Esophagus (tissue), 2 donors: ENCODE measurements at regions not wholly inside any gene's neighbourhood (a gene's known extent, or its start where the extent isn't known, plus 50 kb on each side); places are given as distances from the start of the nearest gene placed in this dataset.

ENCODE experiments used
- H3K27ac ChIP-seq, 2 donors: one replicate each; pipeline ENCODE4 v1.5.1; 2013; ENCODE audit warnings: low read depth in 2 of 2, mild to moderate bottlenecking in 2 of 2, inconsistent platforms in 1 of 2, low read length in 1 of 2, moderate library complexity in 1 of 2
- H3K27me3 ChIP-seq, 2 donors: one replicate each; pipeline ENCODE4 v1.6.1; 2013; ENCODE audit warnings: low read length in 2 of 2, control low read depth in 1 of 2, mild to moderate bottlenecking in 1 of 2; ENCODE audit not compliant: insufficient read depth in 2 of 2, control insufficient read depth in 1 of 2
- H3K36me3 ChIP-seq, 2 donors: one replicate each; pipeline ENCODE4 v1.6.1; 2013; ENCODE audit warnings: low read length in 1 of 2; ENCODE audit not compliant: control insufficient read depth in 2 of 2, insufficient read depth in 2 of 2
- H3K4me1 ChIP-seq, 2 donors: one replicate each; pipeline ENCODE4 v1.6.1; 2013; ENCODE audit warnings: low read length in 1 of 2; ENCODE audit not compliant: control insufficient read depth in 2 of 2, insufficient read depth in 2 of 2
- H3K4me3 ChIP-seq, 2 donors: one replicate each; pipeline ENCODE4 v1.5.1; 2013; ENCODE audit warnings: low read length in 2 of 2, mild to moderate bottlenecking in 2 of 2, low read depth in 1 of 2, moderate library complexity in 1 of 2
- H3K9me3 ChIP-seq, 2 donors: one replicate each; pipeline ENCODE4 v1.6.1; 2013; ENCODE audit warnings: mild to moderate bottlenecking in 2 of 2, low read depth in 1 of 2, low read length in 1 of 2, moderate library complexity in 1 of 2; ENCODE audit not compliant: control insufficient read depth in 2 of 2, insufficient read depth in 1 of 2
- WGBS, 2 donors: extraction: QIAGEN DNeasy Blood & Tissue Kit; methylation state at CpG; one replicate each; pipeline ENCODE4 v1.1.7; 2013; 5-methylcytosine and 5-hydroxymethylcytosine counted together
- donor health status: healthy with polysubstance abuse.
- donor health status: Bipolar disorder and iron deficiency.

- Histone ChIP-seq H3K27me3 (no peaks in the 10 kb centered on the region), H3K4me1 (no peaks in the 10 kb centered on the region), H3K36me3 (no peaks in the 10 kb centered on the region), H3K27ac (no peak overlapping the region), H3K9me3 (no peaks in the 10 kb centered on the region), H3K4me3 (no peak overlapping the region)
- 48 to 51% methylated on average over 1 of the region's 1 CpG for WGBS, 2 donors
Measured at GRCh38 chr21:15566703-15567102, 163.1 kb upstream of the USP25 start.

GRCh38 chr21:15567191-15567590 is 162.6 kb upstream of the USP25 start:
- Histone ChIP-seq H3K36me3 (no peaks in the 10 kb centered on the region), H3K4me3 (no peak overlapping the region), H3K4me1 (no peaks in the 10 kb centered on the region)

GRCh38 chr21:15568516-15568915 is 161.3 kb upstream of the USP25 start:
- Histone ChIP-seq H3K36me3 (no peaks in the 10 kb centered on the region), H3K4me3 (no peak overlapping the region), H3K9me3 (no peaks in the 10 kb centered on the region), H3K4me1 (no peaks in the 10 kb centered on the region), H3K27me3 (no peaks in the 10 kb centered on the region), H3K27ac (no peak overlapping the region)

More at GRCh38 chr21:15567191-15567590, 162.6 kb upstream of the USP25 start:
- no peak overlapping the region for H3K27ac ChIP-seq
- no peaks in the 10 kb centered on the region for H3K27me3 ChIP-seq
- no peaks in the 10 kb centered on the region for H3K9me3 ChIP-seq

- Histone ChIP-seq H3K27ac (no peak overlapping the region), H3K9me3 (no peaks in the 10 kb centered on the region), H3K4me3 (no peak overlapping the region), H3K4me1 (no peaks in the 10 kb centered on the region), H3K27me3 (no peaks in the 10 kb centered on the region), H3K36me3 (no peaks in the 10 kb centered on the region)
- WGBS, 2 donors, result 82 to 83% methylated on average over 4 of the region's 4 CpGs
Measured at GRCh38 chr21:15586752-15587427, 142.9 kb upstream of the USP25 start.

- no peak overlapping the region for H3K4me3 ChIP-seq
- H3K4me1 ChIP-seq, result no peaks in the 10 kb centered on the region
- H3K9me3 ChIP-seq, result no peaks in the 10 kb centered on the region
- H3K27me3 ChIP-seq, result no peaks in the 10 kb centered on the region
- WGBS, 2 donors, result 21 to 23% methylated on average over 5 of the region's 5 CpGs
- H3K36me3 ChIP-seq, result no peaks in the 10 kb centered on the region
- no peak overlapping the region for H3K27ac ChIP-seq
Measured at GRCh38 chr21:15592271-15592860, 137.4 kb upstream of the USP25 start.

GRCh38 chr21:15592957-15593356 is 136.8 kb upstream of the USP25 start:
- Histone ChIP-seq H3K9me3 (no peaks in the 10 kb centered on the region), H3K36me3 (no peaks in the 10 kb centered on the region), H3K27me3 (no peaks in the 10 kb centered on the region), H3K4me1 (no peaks in the 10 kb centered on the region), H3K4me3 (no peak overlapping the region), H3K27ac (no peak overlapping the region)

- Histone ChIP-seq H3K36me3 (no peaks in the 10 kb centered on the region), H3K27ac (no peak overlapping the region), H3K4me1 (no peaks in the 10 kb centered on the region), H3K27me3 (no peaks in the 10 kb centered on the region), H3K9me3 (no peaks in the 10 kb centered on the region), H3K4me3 (no peak overlapping the region)
Measured at GRCh38 chr21:15601390-15601789, 128.4 kb upstream of the USP25 start.

- Histone ChIP-seq H3K4me1 (no peaks in the 10 kb centered on the region), H3K36me3 (no peaks in the 10 kb centered on the region), H3K4me3 (no peak overlapping the region), H3K27me3 (no peaks in the 10 kb centered on the region), H3K27ac (no peak overlapping the region), H3K9me3 (no peaks in the 10 kb centered on the region)
- 16 to 21% methylated on average over 2 of the region's 2 CpGs for WGBS, 2 donors
Measured at GRCh38 chr21:15604413-15604812, 125.4 kb upstream of the USP25 start.

GRCh38 chr21:15614766-15615165 is 115.0 kb upstream of the USP25 start:
- Histone ChIP-seq H3K27me3 (no peaks in the 10 kb centered on the region), H3K4me3 (no peak overlapping the region), H3K36me3 (no peaks in the 10 kb centered on the region), H3K27ac (no peak overlapping the region), H3K4me1 (no peaks in the 10 kb centered on the region), H3K9me3 (no peaks in the 10 kb centered on the region)
- 33 to 49% methylated on average over 1 of the region's 1 CpG for WGBS, 2 donors

GRCh38 chr21:15616864-15617574 is 112.8 kb upstream of the USP25 start:
- no peaks in the 10 kb centered on the region for H3K27me3 ChIP-seq
- no peak overlapping the region for H3K27ac ChIP-seq
- no peaks in the 10 kb centered on the region for H3K36me3 ChIP-seq
- WGBS, 2 donors, result 60 to 62% methylated on average over 2 of the region's 2 CpGs
- H3K9me3 ChIP-seq, result no peaks in the 10 kb centered on the region
- H3K4me1 ChIP-seq, result no peaks in the 10 kb centered on the region
- no peak overlapping the region for H3K4me3 ChIP-seq
